HEK293 (cell line): ENCODE measurements at regions not wholly inside any gene's neighbourhood (a gene's known extent, or its start where the extent isn't known, plus 50 kb on each side); places are given as distances from the start of the nearest gene placed in this dataset.
"Not testable (repeated sequence)": the region's sequence is repeated elsewhere in the genome, so short reads cannot be mapped to it uniquely, and the experiment has no call there.

Experiments
- CTCF ChIA-PET: fragments of 350-600 bp; formaldehyde crosslinking; extraction: SDS; loops from one replicate; lab custom pipeline; 2021; ENCODE audit warnings: antibody characterized with exemption; lab: Yijun Ruan, JAX
- POLR2A ChIA-PET: fragments of 300-600 bp; formaldehyde crosslinking; extraction: SDS; loops from one replicate; lab custom pipeline; 2020; ENCODE audit warnings: antibody characterized with exemption, inconsistent platforms; lab: Yijun Ruan, JAX
- H3K27ac ChIP-seq: fragments of 200-500 bp; sonication (Bioruptor generic); 2 replicates; pipeline ENCODE4 v1.5.1; 2014; ENCODE audit warnings: low read depth, low read length, control low read depth, inconsistent platforms; ENCODE audit errors: extremely low read depth
- H3K36me3 ChIP-seq, 2 experiments: fragments of 200-500 bp in 1 of 2; sonication (Bioruptor generic) in 1 of 2; 1 replicate in 1 of 2; 2 replicates in 1 of 2; pipeline ENCODE4 v1.5.1; 2014 to 2017; ENCODE audit warnings: inconsistent platforms in 2 of 2, low read length in 2 of 2; ENCODE audit not compliant: control insufficient read depth in 2 of 2, insufficient read depth in 1 of 2
- H3K4me1 ChIP-seq: fragments of 200-500 bp; sonication (Bioruptor generic); 2 replicates; pipeline ENCODE4 v1.5.1; 2014; ENCODE audit warnings: mild to moderate bottlenecking, low read length, inconsistent platforms; ENCODE audit not compliant: control insufficient read depth, insufficient read depth
- H3K4me3 ChIP-seq: 2 replicates; pipeline ENCODE4 v1.5.1; 2011; ENCODE audit warnings: low read depth, mild to moderate bottlenecking, control low read depth, low read length, moderate library complexity
- H3K9me3 ChIP-seq: fragments of 200-500 bp; sonication (Bioruptor generic); 2 replicates; pipeline ENCODE4 v1.5.1; 2014; ENCODE audit warnings: low read depth, low read length, inconsistent platforms; ENCODE audit not compliant: control insufficient read depth, insufficient read depth
- CTCF ChIP-seq: fragments of 450-650 bp; formaldehyde crosslinking; IDR thresholded peaks from 2 replicates; pipeline ENCODE4 v1.5.1; 2016; ENCODE audit warnings: missing biosample characterization, missing genetic modification characterization
- EGR2 ChIP-seq: fragments of 450-650 bp; formaldehyde crosslinking; IDR thresholded peaks from 2 replicates; pipeline ENCODE4 v1.5.1; 2016; ENCODE audit warnings: low read depth, missing biosample characterization, missing genetic modification characterization
- IKZF3 ChIP-seq: fragments of 450-650 bp; IDR thresholded peaks from 2 replicates; pipeline ENCODE4 v1.5.0; 2018; ENCODE audit warnings: missing biosample characterization, mild to moderate bottlenecking, missing genetic modification characterization, moderate library complexity
- SP7 ChIP-seq: fragments of 450-650 bp; formaldehyde crosslinking; IDR thresholded peaks from 2 replicates; pipeline ENCODE4 v1.5.1; 2016; ENCODE audit warnings: missing biosample characterization, missing genetic modification characterization
- ZFHX2 ChIP-seq: fragments of 450-650 bp; formaldehyde crosslinking; conservative IDR thresholded peaks from 2 replicates; pipeline ENCODE4 v1.5.1; 2016; ENCODE audit warnings: missing biosample characterization, missing genetic modification characterization
- ZNF121 ChIP-seq: fragments of 450-650 bp; formaldehyde crosslinking; IDR thresholded peaks from 2 replicates; pipeline ENCODE4 v1.5.1; 2016; ENCODE audit warnings: missing biosample characterization, missing genetic modification characterization
- ZNF2 ChIP-seq: fragments of 450-650 bp; formaldehyde crosslinking; IDR thresholded peaks from 2 replicates; pipeline ENCODE4 v1.5.1; 2016; ENCODE audit warnings: missing biosample characterization, missing genetic modification characterization
- ZNF221 ChIP-seq: fragments of 450-650 bp; formaldehyde crosslinking; IDR thresholded peaks from 2 replicates; pipeline ENCODE4 v1.5.1; 2017; ENCODE audit warnings: missing biosample characterization, missing genetic modification characterization, borderline replicate concordance
- ZNF239 ChIP-seq: fragments of 450-650 bp; formaldehyde crosslinking; IDR thresholded peaks from 2 replicates; pipeline ENCODE4 v1.5.1; 2016; ENCODE audit warnings: missing biosample characterization, missing genetic modification characterization
- ZNF600 ChIP-seq: fragments of 450-650 bp; formaldehyde crosslinking; IDR thresholded peaks from 2 replicates; pipeline ENCODE4 v1.5.1; 2016; ENCODE audit warnings: missing biosample characterization, missing genetic modification characterization
- ZNF626 ChIP-seq: fragments of 450-650 bp; sonication (Bioruptor Pico); formaldehyde crosslinking; IDR thresholded peaks from 2 replicates; pipeline ENCODE4 v1.5.1; 2018; ENCODE audit warnings: missing biosample characterization, missing genetic modification characterization, inconsistent platforms
- ZNF664 ChIP-seq: fragments of 450-650 bp; formaldehyde crosslinking; IDR thresholded peaks from 2 replicates; pipeline ENCODE4 v1.5.1; 2016; ENCODE audit warnings: missing biosample characterization, missing genetic modification characterization
- ZNF707 ChIP-seq: fragments of 450-650 bp; formaldehyde crosslinking; IDR thresholded peaks from 2 replicates; pipeline ENCODE4 v1.5.1; 2016; ENCODE audit warnings: missing biosample characterization, missing genetic modification characterization
- ZNF792 ChIP-seq: fragments of 450-650 bp; formaldehyde crosslinking; IDR thresholded peaks from 2 replicates; pipeline ENCODE4 v1.5.1; 2016; ENCODE audit warnings: missing biosample characterization, missing genetic modification characterization
- TF ChIP-seq, protein P1 (sequence below): fragments of 450-650 bp; formaldehyde crosslinking; optimal IDR thresholded peaks from 2 replicates; pipeline ENCODE3; 2016; ENCODE audit warnings: missing biosample characterization, mild to moderate bottlenecking, missing genetic modification characterization
- TF ChIP-seq, protein P2 (sequence below): fragments of 450-650 bp; formaldehyde crosslinking; IDR thresholded peaks from 2 replicates; pipeline ENCODE4 v1.5.1; 2017; ENCODE audit warnings: missing biosample characterization, missing genetic modification characterization
- TF ChIP-seq, protein P3 (sequence below): fragments of 450-650 bp; formaldehyde crosslinking; IDR thresholded peaks from 2 replicates; pipeline ENCODE4 v1.5.1; 2017; ENCODE audit warnings: missing biosample characterization, missing genetic modification characterization
- TF ChIP-seq, protein P4 (sequence below): fragments of 450-650 bp; formaldehyde crosslinking; IDR thresholded peaks from 2 replicates; pipeline ENCODE4 v1.5.1; 2016; ENCODE audit warnings: missing biosample characterization, missing genetic modification characterization

DNA sequence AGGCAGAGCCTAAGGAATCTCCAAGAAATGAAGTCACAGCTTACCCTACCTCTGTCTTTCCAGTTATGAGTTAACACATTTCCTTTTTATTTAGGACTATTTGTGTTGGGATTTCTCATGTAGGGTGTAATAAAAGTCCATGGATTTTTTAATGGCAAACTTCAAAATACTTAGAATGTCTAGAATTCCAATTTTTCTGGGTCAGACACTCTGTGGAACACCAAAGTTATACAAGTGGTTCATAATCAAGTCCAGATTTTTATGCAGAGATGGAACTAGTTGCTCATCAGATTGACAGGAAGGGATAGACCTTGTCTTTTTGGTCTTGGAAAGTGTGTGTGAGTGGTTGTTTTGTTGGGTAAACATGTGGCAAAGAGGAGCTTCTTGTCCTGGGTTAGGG is 69.8 kb upstream of the ADRA1D start:
- no peak overlapping the region for H3K27ac ChIP-seq
- H3K4me1 ChIP-seq = no peaks in the 10 kb centered on the region
- ChIA-PET POLR2A (no interaction called here), CTCF (no interaction called here)
- no peak overlapping the region for H3K4me3 ChIP-seq
- H3K36me3 ChIP-seq = no peaks in the 10 kb centered on the region
- H3K9me3 ChIP-seq = no peaks in the 10 kb centered on the region; the same call in 1 of the 2 replicates
- TF ChIP-seq ZNF707 = no peak

DNA sequence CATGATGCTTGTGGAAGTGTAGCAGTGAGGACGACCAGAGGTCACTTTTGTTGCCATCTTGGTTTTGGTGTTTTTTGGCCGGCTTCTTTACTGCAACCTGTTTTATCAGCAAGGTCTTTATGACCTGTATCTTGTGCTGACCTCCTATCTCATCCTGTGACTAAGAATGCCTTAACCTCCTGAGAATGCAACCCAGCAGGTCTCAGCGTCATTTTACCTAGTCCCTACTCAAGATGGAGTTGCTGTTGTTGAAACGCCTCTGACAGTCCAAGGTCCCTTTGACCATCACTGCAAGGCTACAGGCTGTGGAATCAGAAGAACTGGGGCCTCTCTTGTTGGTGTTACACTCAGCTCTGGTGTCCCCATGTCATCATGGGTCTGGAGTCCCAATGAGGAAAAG is 61.5 kb upstream of the ADRA1D start:
- H3K36me3 ChIP-seq, POLR2A ChIA-PET, H3K27ac ChIP-seq, H3K4me3 ChIP-seq, CTCF ChIA-PET, H3K4me1 ChIP-seq, H3K9me3 ChIP-seq: not testable (repeated sequence)

- H3K36me3 ChIP-seq = no peaks in the 10 kb centered on the region
- H3K27ac ChIP-seq = no peak overlapping the region
- ChIA-PET POLR2A (no interaction called here), CTCF (interaction anchor here (0.6 to 0.7 kb wide), 2 partner anchors 34 to 237 kb away, joined by 3 to 6 read pairs; no protein-coding TSS in a partner anchor)
- H3K4me3 ChIP-seq = no peak overlapping the region
- TF ChIP-seq, protein P1, sequence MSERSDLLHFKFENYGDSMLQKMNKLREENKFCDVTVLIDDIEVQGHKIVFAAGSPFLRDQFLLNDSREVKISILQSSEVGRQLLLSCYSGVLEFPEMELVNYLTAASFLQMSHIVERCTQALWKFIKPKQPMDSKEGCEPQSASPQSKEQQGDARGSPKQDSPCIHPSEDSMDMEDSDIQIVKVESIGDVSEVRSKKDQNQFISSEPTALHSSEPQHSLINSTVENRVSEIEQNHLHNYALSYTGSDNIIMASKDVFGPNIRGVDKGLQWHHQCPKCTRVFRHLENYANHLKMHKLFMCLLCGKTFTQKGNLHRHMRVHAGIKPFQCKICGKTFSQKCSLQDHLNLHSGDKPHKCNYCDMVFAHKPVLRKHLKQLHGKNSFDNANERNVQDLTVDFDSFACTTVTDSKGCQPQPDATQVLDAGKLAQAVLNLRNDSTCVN (tag by site-specific recombination) = no peak
- TF ChIP-seq ZNF792 = no peak
- no peak for TF ChIP-seq ZNF626 (tag by site-specific recombination)
- TF ChIP-seq EGR2 = no peak
- TF ChIP-seq IKZF3 (tag by site-specific recombination) = no peak
- TF ChIP-seq, protein P2, sequence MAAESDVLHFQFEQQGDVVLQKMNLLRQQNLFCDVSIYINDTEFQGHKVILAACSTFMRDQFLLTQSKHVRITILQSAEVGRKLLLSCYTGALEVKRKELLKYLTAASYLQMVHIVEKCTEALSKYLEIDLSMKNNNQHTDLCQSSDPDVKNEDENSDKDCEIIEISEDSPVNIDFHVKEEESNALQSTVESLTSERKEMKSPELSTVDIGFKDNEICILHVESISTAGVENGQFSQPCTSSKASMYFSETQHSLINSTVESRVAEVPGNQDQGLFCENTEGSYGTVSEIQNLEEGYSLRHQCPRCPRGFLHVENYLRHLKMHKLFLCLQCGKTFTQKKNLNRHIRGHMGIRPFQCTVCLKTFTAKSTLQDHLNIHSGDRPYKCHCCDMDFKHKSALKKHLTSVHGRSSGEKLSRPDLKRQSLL (tag by site-specific recombination) = no peak
- TF ChIP-seq CTCF = no peak
- no peak for TF ChIP-seq ZNF221 (tag by site-specific recombination)
- no peak for TF ChIP-seq ZNF664 (tag by site-specific recombination)
- no peak for TF ChIP-seq SP7 (tag by site-specific recombination)
- no peak for TF ChIP-seq ZFHX2 (tag by site-specific recombination)
- TF ChIP-seq, protein P3, sequence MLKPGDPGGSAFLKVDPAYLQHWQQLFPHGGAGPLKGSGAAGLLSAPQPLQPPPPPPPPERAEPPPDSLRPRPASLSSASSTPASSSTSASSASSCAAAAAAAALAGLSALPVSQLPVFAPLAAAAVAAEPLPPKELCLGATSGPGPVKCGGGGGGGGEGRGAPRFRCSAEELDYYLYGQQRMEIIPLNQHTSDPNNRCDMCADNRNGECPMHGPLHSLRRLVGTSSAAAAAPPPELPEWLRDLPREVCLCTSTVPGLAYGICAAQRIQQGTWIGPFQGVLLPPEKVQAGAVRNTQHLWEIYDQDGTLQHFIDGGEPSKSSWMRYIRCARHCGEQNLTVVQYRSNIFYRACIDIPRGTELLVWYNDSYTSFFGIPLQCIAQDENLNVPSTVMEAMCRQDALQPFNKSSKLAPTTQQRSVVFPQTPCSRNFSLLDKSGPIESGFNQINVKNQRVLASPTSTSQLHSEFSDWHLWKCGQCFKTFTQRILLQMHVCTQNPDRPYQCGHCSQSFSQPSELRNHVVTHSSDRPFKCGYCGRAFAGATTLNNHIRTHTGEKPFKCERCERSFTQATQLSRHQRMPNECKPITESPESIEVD (tag by site-specific recombination) = no peak
- no peak for TF ChIP-seq ZNF239 (tag by site-specific recombination)
- no peak for TF ChIP-seq ZNF600 (tag by site-specific recombination)
- TF ChIP-seq ZNF2 (tag by site-specific recombination) = no peak
- TF ChIP-seq, protein P4, sequence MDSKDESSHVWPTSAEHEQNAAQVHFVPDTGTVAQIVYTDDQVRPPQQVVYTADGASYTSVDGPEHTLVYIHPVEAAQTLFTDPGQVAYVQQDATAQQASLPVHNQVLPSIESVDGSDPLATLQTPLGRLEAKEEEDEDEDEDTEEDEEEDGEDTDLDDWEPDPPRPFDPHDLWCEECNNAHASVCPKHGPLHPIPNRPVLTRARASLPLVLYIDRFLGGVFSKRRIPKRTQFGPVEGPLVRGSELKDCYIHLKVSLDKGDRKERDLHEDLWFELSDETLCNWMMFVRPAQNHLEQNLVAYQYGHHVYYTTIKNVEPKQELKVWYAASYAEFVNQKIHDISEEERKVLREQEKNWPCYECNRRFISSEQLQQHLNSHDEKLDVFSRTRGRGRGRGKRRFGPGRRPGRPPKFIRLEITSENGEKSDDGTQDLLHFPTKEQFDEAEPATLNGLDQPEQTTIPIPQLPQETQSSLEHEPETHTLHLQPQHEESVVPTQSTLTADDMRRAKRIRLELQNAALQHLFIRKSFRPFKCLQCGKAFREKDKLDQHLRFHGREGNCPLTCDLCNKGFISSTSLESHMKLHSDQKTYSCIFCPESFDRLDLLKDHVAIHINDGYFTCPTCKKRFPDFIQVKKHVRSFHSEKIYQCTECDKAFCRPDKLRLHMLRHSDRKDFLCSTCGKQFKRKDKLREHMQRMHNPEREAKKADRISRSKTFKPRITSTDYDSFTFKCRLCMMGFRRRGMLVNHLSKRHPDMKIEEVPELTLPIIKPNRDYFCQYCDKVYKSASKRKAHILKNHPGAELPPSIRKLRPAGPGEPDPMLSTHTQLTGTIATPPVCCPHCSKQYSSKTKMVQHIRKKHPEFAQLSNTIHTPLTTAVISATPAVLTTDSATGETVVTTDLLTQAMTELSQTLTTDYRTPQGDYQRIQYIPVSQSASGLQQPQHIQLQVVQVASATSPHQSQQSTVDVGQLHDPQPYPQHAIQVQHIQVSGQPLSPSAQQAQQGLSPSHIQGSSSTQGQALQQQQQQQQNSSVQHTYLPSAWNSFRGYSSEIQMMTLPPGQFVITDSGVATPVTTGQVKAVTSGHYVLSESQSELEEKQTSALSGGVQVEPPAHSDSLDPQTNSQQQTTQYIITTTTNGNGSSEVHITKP (tag by site-specific recombination) = no peak
- no peak for TF ChIP-seq ZNF121
- no peaks in the 10 kb centered on the region for H3K9me3 ChIP-seq
- no peaks in the 10 kb centered on the region for H3K4me1 ChIP-seq
Observed at GRCh38 chr20:4306206-4306605, 57.1 kb upstream of the ADRA1D start.
